SK-N-SH (cell line): ENCODE measurements at regions not wholly inside any gene's neighbourhood (a gene's known extent, or its start where the extent isn't known, plus 50 kb on each side); places are given as distances from the start of the nearest gene placed in this dataset.

Experiments used
- CTCF ChIP-seq: fragments of 200-600 bp; sonication (generic); IDR thresholded peaks from 2 replicates; pipeline ENCODE4 v1.6.1; 2017; ENCODE audit warnings: antibody characterized with exemption, mild to moderate bottlenecking, moderate library complexity
- EP300 ChIP-seq, 2 experiments: IDR thresholded peaks; 2 replicates each; pipeline versions ENCODE4 v1.4.0 to v1.6.1; 2012; ENCODE audit warnings: borderline replicate concordance in 1 of 2, low read depth in 1 of 2, low read length in 1 of 2
- EZH2phosphoT487 ChIP-seq: fragments of 200-600 bp; sonication (generic); IDR thresholded peaks from 2 replicates; pipeline ENCODE4 v1.6.1; 2017; ENCODE audit warnings: low read depth, mixed run types, mild to moderate bottlenecking, antibody characterized with exemption, moderate library complexity, borderline replicate concordance
- NFIC ChIP-seq: IDR thresholded peaks from 2 replicates; pipeline ENCODE4 v1.4.0; 2012; ENCODE audit warnings: borderline replicate concordance
- PBX3 ChIP-seq: IDR thresholded peaks from 2 replicates; pipeline ENCODE4; 2012
- POLR2AphosphoS5 ChIP-seq: IDR thresholded peaks from 2 replicates; pipeline ENCODE4 v1.6.1; 2012; ENCODE audit warnings: low read depth, low read length
- REST ChIP-seq: IDR thresholded peaks from 2 replicates; pipeline ENCODE4 v1.6.1; 2012; ENCODE audit warnings: mild to moderate bottlenecking, low read depth, low read length, moderate library complexity
- SIN3A ChIP-seq: IDR thresholded peaks from 2 replicates; pipeline ENCODE4 v1.6.1; 2012; ENCODE audit warnings: low read depth, mild to moderate bottlenecking, low read length, moderate library complexity, borderline replicate concordance
- YY1 ChIP-seq: IDR thresholded peaks from 2 replicates; pipeline ENCODE4 v1.4.0; 2012; ENCODE audit warnings: low read depth, mild to moderate bottlenecking
- TF ChIP-seq, protein P1 (sequence below): IDR thresholded peaks from 2 replicates; pipeline ENCODE4 v1.4.0; 2012; ENCODE audit warnings: low read depth
- TF ChIP-seq, protein P2 (sequence below): fragments of 150-350 bp; IDR thresholded peaks from 2 replicates; pipeline ENCODE4 v1.6.1; 2017; ENCODE audit warnings: antibody characterized with exemption, low read length, low read depth, borderline replicate concordance
- TF ChIP-seq, protein P3 (sequence below): fragments of 150-350 bp; IDR thresholded peaks from 2 replicates; pipeline ENCODE4 v1.6.1; 2016; ENCODE audit warnings: mild to moderate bottlenecking, low read depth, low read length

GRCh38 chr21:16492892-16493291, 763.1 kb downstream of the USP25 start:
- TF ChIP-seq EP300 (IDR thresholded peaks at IDR 0.05; ENCODE audit: borderline replicate concordance in 1 of 2, low read depth in 1 of 2, low read length in 1 of 2), result no peak
- no peak for TF ChIP-seq CTCF
- TF ChIP-seq, protein P1, sequence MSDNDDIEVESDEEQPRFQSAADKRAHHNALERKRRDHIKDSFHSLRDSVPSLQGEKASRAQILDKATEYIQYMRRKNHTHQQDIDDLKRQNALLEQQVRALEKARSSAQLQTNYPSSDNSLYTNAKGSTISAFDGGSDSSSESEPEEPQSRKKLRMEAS, result no peak
- no peak for TF ChIP-seq REST
- TF ChIP-seq EZH2phosphoT487, result no peak
- TF ChIP-seq POLR2AphosphoS5, result no peak
- no peak for TF ChIP-seq NFIC
- TF ChIP-seq, protein P2, sequence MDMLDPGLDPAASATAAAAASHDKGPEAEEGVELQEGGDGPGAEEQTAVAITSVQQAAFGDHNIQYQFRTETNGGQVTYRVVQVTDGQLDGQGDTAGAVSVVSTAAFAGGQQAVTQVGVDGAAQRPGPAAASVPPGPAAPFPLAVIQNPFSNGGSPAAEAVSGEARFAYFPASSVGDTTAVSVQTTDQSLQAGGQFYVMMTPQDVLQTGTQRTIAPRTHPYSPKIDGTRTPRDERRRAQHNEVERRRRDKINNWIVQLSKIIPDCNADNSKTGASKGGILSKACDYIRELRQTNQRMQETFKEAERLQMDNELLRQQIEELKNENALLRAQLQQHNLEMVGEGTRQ, result no peak
- TF ChIP-seq, protein P3, sequence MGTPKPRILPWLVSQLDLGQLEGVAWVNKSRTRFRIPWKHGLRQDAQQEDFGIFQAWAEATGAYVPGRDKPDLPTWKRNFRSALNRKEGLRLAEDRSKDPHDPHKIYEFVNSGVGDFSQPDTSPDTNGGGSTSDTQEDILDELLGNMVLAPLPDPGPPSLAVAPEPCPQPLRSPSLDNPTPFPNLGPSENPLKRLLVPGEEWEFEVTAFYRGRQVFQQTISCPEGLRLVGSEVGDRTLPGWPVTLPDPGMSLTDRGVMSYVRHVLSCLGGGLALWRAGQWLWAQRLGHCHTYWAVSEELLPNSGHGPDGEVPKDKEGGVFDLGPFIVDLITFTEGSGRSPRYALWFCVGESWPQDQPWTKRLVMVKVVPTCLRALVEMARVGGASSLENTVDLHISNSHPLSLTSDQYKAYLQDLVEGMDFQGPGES, result no peak
- no peak for TF ChIP-seq YY1
- TF ChIP-seq SIN3A, result no peak
- TF ChIP-seq PBX3, result no peak
